AG09309 (cell line): ENCODE measurements at regions not wholly inside any gene's neighbourhood (a gene's known extent, or its start where the extent isn't known, plus 50 kb on each side); places are given as distances from the start of the nearest gene placed in this dataset.

ENCODE experiments used
- DNase-seq: peaks from one replicate; pipeline ENCODE4 v3.0.0-alpha.2; 2010; ENCODE audit warnings: low read depth
- H3K4me3 ChIP-seq: 2 replicates; pipeline ENCODE4 v1.5.1; 2011; ENCODE audit warnings: mild to moderate bottlenecking, low read depth, low read length, moderate library complexity; ENCODE audit not compliant: control insufficient read depth
- TF ChIP-seq, protein P1 (sequence below): IDR thresholded peaks from 2 replicates; pipeline ENCODE4 v1.5.1; 2011; ENCODE audit warnings: mild to moderate bottlenecking, low read depth, low read length, inconsistent platforms; ENCODE audit not compliant: insufficient read depth, control insufficient read depth; ENCODE audit errors: missing control alignments

DNA sequence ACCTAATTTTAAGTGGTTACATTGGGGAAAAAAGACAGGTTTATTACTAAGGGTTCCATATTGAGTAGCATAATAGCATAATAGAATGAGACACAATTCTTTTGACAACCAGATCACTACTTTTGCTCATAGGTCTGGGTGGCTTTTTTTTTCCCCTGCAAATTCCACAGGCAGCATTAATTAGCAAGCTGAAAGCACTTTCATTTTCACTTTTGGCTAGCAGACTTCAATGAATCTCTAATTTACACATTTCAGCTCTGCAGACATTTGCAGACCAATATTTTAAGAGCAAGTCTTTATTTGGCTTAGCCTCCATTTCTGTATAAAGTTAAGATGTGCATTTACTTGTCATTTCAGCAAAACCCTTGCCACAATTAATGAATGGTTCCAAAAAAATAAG, 185.5 kb downstream of the NOL4 start:
- TF ChIP-seq, protein P1, sequence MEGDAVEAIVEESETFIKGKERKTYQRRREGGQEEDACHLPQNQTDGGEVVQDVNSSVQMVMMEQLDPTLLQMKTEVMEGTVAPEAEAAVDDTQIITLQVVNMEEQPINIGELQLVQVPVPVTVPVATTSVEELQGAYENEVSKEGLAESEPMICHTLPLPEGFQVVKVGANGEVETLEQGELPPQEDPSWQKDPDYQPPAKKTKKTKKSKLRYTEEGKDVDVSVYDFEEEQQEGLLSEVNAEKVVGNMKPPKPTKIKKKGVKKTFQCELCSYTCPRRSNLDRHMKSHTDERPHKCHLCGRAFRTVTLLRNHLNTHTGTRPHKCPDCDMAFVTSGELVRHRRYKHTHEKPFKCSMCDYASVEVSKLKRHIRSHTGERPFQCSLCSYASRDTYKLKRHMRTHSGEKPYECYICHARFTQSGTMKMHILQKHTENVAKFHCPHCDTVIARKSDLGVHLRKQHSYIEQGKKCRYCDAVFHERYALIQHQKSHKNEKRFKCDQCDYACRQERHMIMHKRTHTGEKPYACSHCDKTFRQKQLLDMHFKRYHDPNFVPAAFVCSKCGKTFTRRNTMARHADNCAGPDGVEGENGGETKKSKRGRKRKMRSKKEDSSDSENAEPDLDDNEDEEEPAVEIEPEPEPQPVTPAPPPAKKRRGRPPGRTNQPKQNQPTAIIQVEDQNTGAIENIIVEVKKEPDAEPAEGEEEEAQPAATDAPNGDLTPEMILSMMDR: no peak
- no peak overlapping the region for H3K4me3 ChIP-seq
- DNase-seq: no peak

DNA sequence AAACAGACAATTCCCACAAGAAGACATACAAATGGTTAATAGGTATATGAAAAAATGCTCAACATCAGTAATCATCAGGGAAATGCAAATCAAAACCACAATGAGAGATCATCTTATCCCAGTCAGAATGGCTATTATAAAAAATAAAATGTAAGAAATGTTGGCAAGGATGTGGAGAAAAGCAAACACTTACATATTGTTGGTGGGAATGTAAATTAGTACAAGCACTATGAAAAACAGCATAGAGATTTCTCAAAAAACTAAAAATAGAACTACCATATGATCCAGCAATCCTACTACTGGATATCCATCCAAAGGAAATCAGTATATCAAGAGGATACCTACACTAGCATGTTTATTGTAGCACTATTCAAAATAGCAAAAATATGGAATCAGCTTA, 186.6 kb downstream of the NOL4 start:
- H3K4me3 ChIP-seq: no peak overlapping the region
- TF ChIP-seq, protein P1: no peak
- DNase-seq: no peak

DNA sequence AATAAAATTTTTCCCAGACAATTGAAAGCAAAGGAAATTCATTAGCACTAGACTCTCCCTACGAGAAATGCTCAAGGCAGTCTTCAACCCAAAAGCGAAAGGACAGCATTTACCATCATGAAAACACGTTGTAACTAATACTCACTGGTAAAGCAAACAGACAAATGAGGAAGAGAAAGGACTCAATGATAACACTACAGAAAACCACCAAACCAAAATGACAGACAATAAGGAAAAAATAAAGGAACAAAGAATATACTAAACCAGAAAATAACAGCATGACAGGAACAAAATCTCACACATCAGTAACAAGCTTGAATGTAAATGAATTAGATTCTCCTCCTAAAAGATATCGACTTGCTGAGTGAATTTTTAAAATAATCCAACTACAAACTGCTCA, 190.7 kb downstream of the NOL4 start:
- no peak overlapping the region for H3K4me3 ChIP-seq
- DNase-seq: no peak
- TF ChIP-seq, protein P1: no peak

DNA sequence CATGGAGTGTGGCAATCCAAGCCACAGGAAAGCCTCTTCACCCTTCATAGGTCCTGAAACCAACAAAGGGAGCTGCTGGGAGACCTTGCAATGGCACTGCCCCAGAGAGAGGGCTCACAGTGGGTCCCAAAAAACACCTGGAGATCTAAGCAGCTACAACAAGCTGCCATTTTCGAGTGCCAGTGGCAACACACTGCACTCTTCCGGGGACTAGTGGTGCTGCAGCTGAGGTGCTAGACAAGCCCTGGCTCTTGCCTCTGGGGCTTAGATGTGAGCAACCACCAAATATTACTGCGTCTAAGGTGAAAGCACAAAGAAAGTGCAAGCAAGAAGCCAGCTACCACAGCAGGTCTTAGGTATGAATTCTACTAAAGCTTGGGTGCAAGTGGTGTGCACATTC, 192.9 kb downstream of the NOL4 start:
- no peak for DNase-seq
- TF ChIP-seq, protein P1: no peak
- H3K4me3 ChIP-seq: no peak overlapping the region

DNA sequence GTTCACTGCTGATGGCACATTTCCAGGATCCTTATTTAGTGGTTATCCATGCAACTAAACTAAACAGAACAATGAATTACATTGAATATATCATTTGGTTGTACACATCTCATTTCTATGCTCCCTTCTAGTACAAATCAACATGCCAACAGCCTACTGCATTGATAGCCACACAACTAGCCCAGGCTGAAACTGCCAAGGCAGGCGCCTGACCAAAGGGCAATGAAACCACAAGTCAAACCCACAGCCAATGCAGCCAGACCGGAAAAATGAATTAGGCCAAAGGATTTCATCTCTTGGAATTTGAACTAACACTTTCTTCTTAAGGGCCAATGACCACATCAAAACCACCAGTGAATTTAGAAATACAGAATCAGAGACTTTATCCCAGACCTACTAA, 196.4 kb downstream of the NOL4 start:
- no peak for DNase-seq
- TF ChIP-seq, protein P1: no peak
- no peak overlapping the region for H3K4me3 ChIP-seq

DNA sequence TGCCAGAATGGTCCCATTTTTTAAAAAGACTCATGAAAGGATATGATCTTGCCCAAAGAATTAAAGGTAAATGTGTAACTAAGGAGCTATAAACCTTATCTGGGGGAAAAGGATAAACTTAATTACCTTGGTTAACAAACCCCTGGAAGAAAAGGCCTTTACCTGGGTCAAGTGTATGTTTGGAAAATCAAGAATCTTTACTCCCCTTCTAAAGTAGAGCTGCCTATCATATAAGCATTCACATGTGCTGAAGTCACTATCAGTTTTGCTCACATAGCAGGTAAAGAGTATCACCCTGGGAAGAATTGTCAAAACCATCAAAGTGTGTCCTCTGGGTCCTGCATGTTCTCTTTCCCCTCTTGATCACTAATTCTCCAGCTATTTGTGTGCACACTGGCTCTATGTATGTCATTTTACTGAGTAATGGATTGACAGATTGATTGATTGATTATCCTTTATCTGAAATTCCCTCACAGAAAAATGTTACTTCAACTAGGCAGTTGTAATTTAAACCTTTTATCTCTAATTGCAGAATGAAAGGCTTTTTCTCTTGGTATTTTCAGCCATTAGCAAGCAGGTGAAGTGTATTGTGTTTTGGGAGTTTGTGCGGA, 199.4 kb downstream of the NOL4 start:
- no peak overlapping the region for H3K4me3 ChIP-seq
- no peak for DNase-seq
- TF ChIP-seq, protein P1: no peak

DNA sequence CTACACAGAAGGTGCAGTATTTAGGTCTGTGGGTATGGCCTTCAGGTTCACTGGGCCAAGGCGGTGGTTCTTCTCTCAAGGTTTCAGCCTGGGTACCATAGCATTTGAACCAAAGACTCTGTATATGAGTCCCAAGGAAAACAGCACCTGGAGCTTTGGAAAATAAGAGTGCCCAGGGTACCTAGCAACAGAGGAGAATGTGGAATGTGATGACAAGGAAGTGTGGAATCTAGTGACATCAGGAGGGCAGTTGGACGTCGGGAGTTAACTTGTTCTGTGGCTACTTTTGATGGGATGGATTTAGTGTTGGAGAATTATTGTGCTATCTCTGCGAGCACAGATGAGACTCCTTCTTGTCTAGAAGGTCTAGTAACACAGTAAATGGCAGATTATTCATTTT, 201.2 kb downstream of the NOL4 start:
- TF ChIP-seq, protein P1: no peak
- no peak for DNase-seq
- H3K4me3 ChIP-seq: no peak overlapping the region
